Astrocyte of the spinal cord (primary cell): ENCODE measurements at regions not wholly inside any gene's neighbourhood (a gene's known extent, or its start where the extent isn't known, plus 50 kb on each side); places are given as distances from the start of the nearest gene placed in this dataset.

Experiments
- DNase-seq: peaks from one replicate; pipeline ENCODE4 v3.0.0; 2011; ENCODE audit warnings: low read depth, low spot score
- H3K4me3 ChIP-seq: 2 replicates; pipeline ENCODE4 v1.5.1; 2011; ENCODE audit warnings: low read depth, mild to moderate bottlenecking, low read length, moderate library complexity
- in situ Hi-C: cut with HindIII; loops from 2 replicates; pipeline ENCODE4 v1.10.0; 2017; ENCODE audit warnings: low sequenced_read_pairs
- TF ChIP-seq, protein P1 (sequence below): IDR thresholded peaks from 2 replicates; pipeline ENCODE4 v1.5.1; 2012; ENCODE audit warnings: low read depth, mild to moderate bottlenecking, low read length, inconsistent platforms

DNA sequence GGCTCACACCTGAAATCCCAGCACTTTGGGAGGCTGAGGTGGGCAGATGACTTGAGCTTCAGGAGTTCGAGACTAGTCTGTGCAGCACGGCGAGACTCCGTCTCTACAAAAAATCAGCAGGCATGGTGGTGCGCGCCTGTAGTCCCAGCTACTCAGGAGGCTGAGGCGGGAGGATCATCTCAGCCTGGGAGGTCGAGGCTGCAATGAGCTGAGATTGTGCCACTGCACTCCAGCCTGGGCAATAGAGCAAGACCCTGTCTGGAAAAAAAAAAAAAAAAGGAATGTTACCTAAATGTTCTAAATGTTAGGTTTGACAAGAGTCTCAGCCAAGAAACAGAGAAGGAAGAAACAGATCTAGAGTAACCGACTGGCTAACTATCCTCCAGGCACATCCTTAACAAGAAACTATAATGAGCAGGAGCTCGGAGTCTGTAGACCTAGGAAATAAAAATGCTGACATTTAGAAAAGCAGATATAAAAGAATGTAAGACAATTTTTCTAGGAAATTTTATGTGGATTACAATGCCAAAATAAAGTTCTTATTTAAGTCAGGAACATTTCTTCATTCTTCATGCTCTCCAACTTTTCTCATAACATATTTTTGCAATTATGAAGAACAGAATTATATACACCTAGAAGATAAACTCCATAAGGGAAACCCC, 166.6 kb upstream of the TBCA start:
- DNase-seq: no peak
- in situ Hi-C loops: no loop called here
- H3K4me3 ChIP-seq: no peak overlapping the region
- TF ChIP-seq, protein P1, sequence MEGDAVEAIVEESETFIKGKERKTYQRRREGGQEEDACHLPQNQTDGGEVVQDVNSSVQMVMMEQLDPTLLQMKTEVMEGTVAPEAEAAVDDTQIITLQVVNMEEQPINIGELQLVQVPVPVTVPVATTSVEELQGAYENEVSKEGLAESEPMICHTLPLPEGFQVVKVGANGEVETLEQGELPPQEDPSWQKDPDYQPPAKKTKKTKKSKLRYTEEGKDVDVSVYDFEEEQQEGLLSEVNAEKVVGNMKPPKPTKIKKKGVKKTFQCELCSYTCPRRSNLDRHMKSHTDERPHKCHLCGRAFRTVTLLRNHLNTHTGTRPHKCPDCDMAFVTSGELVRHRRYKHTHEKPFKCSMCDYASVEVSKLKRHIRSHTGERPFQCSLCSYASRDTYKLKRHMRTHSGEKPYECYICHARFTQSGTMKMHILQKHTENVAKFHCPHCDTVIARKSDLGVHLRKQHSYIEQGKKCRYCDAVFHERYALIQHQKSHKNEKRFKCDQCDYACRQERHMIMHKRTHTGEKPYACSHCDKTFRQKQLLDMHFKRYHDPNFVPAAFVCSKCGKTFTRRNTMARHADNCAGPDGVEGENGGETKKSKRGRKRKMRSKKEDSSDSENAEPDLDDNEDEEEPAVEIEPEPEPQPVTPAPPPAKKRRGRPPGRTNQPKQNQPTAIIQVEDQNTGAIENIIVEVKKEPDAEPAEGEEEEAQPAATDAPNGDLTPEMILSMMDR: no peak

DNA sequence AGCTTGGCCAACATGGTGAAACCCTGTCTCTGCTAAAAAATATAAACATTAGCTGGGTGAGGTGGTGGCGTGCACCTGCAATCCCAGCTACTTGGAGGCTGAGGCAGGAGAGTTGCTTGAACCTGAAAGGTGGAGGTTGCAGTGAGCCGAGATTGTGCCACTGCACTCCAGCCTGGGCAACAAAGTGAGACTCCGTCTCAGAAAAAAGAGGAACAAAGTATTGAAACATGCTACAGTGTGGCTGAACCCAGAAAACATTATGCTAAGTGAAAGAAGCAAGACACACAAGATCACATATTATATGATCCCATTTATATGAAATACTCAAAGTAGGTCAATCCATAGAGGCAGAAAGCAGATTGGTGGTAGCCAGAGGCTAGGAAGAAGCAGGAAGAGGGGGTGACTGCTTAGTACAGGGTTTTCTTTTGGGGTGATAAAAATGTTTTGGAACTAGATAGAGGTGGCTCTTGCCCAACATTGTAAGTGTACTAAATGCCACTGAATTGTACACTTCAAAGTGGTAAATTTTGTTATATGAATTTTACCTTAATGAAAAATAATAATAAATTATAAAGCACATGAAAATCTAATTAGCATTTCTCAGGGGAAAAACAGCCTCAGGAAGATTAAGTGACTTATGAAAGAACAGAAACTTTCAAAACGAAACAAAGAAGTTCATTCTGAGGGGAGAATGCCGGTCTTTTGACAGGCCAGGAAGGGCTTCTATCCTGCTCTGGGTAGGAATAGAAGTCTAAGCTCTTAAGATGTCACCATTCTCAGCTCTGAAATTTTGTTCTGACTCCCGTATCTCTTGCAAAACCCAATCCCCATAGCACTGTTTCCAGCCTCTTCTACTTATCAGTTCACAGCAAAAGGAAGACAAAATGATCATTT, 161.1 kb upstream of the TBCA start:
- no peak for DNase-seq
- no peak overlapping the region for H3K4me3 ChIP-seq
- TF ChIP-seq, protein P1: no peak
- in situ Hi-C loops: no loop called here

DNA sequence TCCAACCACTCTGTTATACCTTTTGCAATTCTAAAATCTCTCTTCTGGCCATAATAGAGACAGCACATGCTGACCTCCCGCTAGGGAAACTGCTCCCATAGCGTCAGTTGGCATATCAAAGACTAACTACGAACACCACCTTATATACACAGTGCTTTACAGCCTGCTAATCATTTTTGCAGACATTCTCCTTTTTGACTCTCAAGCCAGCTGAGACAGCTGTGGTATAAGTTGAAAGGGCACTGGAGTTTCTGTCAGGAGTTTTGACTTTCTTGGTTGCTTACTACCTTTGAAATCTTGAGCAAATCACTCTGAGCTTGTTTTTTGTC, 160.2 kb upstream of the TBCA start:
- DNase-seq: no peak
- H3K4me3 ChIP-seq: no peak overlapping the region
- in situ Hi-C loops: no loop called here
- TF ChIP-seq, protein P1: no peak

DNA sequence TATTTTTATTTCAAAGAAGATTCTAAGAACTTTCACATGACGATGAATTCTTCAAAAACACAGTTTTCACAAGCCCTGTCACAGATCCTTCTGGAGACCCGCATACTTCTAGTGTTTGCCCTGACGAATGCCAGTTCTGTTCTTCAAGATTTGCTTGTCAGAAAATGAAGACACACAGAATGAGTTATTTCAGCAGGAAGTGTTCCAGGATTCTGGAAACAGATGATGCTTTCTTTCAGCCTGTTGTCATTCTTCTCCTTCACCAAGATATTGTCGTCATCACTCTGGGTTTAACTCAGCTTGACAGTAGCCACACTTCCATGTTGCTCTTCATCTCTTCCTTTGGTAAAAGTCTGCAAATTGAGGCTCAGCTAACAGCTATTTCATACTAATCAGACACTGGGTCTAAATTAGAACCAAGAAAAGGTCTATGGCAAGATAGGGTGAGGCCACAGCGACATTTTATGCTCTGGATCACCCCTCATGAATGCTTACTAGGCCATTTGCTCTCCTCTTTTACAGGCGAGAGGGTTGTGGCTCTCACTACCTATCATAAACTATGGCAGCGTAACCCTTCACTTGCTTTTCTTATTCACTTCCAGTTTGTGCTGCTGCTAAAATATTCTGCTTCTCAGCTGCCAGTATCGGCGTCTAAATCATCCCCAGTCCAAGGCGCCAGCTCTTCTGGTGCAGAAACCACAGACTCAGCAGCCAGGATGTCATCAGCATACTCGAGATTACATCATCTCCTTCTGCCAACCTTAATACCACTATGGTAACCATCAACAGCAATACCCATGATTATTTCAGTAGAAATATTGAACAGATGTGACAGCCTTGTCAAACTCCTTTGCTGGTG, 159.6 kb upstream of the TBCA start:
- no peak for DNase-seq
- TF ChIP-seq, protein P1: no peak
- in situ Hi-C loops: no loop called here
- H3K4me3 ChIP-seq: no peak overlapping the region

DNA sequence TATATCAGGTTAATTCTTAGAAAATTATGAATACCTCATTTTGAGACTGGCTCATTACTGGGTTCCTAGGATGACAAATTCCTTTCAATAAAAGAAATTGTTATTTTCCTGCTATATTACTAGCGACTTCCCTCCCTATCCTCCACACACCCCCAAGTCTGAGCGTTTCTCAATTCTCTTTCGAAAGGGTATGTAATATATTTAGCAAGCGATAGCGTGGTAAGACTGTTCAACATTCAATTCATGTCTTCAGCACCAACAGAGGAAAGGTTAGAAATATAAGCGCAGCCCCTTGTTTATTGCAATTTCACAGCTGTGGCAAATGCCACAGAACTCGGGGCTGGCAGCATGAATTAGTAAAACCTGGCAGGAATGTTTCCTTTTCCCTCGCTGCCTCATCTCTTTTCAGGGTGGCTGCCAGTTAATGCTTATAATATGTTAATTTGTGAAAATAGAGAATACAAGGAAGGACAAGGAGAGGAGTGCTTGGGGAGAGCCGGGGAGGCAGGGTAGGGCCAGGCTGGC, 152.7 kb upstream of the TBCA start:
- TF ChIP-seq, protein P1: no peak
- no peak for DNase-seq
- no peak overlapping the region for H3K4me3 ChIP-seq
- in situ Hi-C loops: no loop called here

DNA sequence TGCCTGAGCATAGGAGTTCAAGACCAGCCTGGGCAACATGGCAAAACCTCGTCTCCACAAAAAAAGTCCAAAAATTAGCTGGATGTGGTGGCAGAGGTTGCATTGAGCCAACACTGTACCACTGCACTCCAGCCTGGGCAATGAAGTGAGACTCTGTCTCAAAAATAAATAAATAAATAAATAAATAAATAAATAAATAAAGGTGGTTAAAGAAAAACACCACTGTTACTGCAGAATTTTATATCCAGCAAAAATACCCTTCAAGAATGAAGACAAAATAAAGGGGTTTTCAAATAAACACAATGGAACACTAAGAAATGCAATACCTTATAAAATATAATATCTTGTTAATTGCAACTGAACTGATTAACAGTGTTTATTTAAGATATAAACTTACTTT, 150.2 kb upstream of the TBCA start:
- no peak overlapping the region for H3K4me3 ChIP-seq
- TF ChIP-seq, protein P1: no peak
- no peak for DNase-seq
- in situ Hi-C loops: no loop called here
